HG03469 (cell line): ENCODE measurements at regions not wholly inside any gene's neighbourhood (a gene's known extent, or its start where the extent isn't known, plus 50 kb on each side); places are given as distances from the start of the nearest gene placed in this dataset.
"Not testable (repeated sequence)": the region's sequence is repeated elsewhere in the genome, so short reads cannot be mapped to it uniquely, and the experiment has no call there.

Experiments
- ATAC-seq: cut with Tn5 transposase; IDR thresholded peaks from one replicate; pipeline ENCODE4 v1.9.1; 2021; ENCODE audit warnings: mild to moderate bottlenecking, moderate library complexity, moderate number of reproducible peaks; ENCODE audit not compliant: unreplicated experiment

- ATAC-seq = no peak
Measured at GRCh38 chr21:27057997-27058396, 91.1 kb upstream of the ADAMTS5 start.

DNA sequence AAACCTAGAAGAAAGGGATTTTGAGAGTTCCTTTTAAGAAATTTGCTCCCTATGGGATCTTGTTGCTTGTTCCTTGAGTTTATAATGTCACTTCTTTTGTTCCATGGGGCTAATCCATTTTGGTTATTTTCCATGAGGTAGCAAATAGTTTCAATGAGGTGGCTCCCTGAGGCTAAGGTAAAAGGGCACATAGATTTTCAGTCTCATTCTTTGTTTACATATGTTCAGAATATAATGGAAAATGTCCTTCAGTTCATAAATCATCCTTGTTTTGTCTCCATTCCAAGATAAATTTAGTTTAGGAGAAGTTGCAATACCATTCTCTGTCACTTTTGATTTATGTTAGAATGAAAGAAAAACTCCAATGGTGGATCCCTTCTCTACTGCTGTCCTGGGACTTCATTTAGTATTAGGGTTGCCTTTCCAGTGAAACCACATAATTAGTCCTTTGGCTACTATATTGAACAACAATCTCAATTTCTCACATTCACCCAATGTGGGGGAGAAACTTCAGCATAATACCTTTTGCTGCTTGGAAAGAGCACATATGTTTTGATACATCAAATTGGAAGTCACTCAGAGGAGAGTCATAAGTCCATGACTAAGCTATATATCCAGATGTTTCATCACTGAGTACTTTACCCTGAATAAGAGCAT lies 80.9 kb upstream of the ADAMTS5 start:
- ATAC-seq = no peak

DNA sequence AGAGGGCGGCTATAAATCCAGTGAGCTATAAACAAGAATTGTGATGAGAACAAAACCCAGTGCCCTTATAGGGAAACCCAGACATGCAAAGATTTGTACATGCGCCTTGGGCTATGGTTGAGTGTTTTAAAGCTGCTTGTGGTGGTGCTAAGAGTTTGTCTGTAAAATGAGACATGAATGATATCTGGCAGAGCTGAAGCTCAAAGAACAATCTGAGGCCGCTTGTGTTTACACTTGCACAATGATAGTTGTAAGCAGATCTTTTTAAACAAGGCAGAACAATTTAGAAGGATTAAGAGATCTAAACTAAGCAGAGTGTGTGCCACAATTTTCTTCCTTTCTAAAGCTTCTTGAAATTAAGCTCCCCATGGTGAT lies 80.4 kb upstream of the ADAMTS5 start:
- ATAC-seq = no peak

- ATAC-seq = no peak
Measured at GRCh38 chr21:27045281-27045985, 78.5 kb upstream of the ADAMTS5 start.

- ATAC-seq = no peak
Measured at GRCh38 chr21:27043377-27043776, 76.5 kb upstream of the ADAMTS5 start.

- ATAC-seq = no peak
Measured at GRCh38 chr21:27040738-27041469, 74.0 kb upstream of the ADAMTS5 start.

DNA sequence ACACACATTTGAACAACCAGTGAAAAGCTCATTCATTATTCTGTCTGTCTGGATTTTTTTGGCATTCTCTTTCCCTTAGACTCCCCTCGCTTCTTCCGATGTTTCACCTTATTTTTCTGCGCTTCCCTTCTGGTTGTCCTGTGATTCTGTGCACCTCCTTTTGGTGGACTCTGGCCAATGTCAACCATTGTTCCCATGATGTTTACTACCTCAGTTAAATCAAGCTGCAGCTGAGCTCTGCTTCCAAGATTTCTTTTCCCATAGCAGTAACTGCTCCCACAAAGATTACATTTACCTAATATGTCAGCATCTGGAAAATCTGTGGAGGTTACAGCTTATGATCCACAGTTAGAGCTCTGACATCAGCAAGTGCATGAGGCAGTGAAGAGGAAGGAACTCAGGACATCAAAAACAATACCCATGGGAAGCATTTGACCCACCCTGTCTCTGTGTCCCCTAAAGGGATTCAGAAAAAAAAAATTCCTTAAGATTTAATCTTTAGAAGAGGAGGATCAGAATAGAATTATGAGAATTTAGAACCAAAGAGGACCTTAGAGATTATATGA lies 69.9 kb upstream of the ADAMTS5 start:
- ATAC-seq = no peak

DNA sequence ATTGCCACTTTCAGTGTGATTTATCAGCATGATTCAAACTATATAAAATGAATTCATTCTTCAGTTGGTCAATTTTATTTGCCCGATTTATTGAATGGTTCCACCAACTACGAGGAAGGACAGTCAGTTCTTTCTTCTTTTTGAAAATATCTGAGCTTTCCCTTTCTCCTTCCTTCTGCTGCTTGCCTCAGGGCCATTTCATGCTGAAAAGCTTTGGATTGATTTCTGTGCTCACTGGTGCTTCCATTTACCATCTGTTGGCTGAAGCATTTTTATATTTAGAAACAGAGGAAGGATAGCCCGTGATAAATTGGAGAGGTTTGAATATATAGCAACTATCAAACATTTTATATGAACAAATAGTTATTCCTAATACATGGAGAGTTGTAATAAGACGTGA lies 68.9 kb upstream of the ADAMTS5 start:
- no peak for ATAC-seq

DNA sequence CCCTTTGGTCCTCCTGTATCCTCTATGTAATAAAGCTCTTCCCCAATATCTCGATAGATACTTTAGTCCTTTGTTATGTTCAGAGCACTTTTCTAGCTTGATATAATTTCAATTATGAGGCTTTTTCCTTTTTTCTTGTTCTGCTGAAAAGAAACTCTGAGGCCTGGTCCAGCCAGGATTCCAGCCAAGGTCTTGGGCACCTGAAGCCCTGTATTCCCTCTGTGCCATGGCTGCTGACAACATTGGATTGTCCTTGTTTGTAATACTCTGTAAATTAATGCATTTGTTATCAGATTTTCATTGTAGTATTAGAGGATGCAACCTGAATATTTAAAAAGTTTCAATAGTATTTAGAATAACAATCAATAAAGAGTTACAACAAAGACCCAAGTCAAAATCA lies 67.9 kb upstream of the ADAMTS5 start:
- ATAC-seq = no peak

- ATAC-seq = no peak
Measured at GRCh38 chr21:27033471-27033870, 66.6 kb upstream of the ADAMTS5 start.

- ATAC-seq = no peak
Measured at GRCh38 chr21:27026501-27026900, 59.6 kb upstream of the ADAMTS5 start.

DNA sequence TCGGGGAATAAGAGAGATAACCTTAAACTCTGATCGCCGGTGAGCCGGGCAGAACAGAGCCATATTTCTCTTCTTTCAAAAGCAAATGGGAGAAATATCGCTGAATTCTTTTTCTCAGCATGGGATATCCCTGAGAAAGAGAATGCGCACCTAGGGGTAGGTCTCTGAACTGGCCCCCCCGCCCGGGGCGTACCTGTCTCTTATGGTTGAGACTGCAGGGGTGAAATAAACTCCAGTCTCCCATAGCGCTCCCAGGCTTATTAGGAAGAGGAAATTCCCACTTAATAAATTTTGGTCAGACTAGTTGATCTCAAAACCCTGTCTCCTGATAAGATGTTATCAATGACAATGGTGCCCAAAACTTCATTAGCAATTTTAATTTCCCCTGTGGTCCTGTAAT lies 58.8 kb upstream of the ADAMTS5 start:
- not testable (repeated sequence) for ATAC-seq

GRCh38 chr21:27024971-27025370 lies 58.1 kb upstream of the ADAMTS5 start:
- ATAC-seq = no peak

DNA sequence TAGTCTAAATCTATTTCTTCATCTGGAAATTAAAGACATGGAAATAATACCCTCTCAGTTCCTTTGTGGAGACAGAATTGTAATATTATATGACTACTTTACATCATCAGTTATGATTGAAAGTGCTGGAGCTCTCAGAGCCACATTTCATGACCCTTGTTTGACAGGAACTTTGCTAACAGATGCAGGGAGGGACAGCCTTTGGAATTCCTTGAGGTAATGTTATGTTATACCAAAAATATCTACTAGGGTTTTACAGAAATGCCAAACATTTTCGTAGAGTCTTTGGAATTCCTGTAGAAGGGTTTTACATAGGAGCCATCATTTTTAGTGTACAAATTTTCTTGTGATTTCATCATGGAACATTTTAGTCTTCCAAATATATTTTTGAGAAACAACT lies 57.4 kb upstream of the ADAMTS5 start:
- no peak for ATAC-seq

DNA sequence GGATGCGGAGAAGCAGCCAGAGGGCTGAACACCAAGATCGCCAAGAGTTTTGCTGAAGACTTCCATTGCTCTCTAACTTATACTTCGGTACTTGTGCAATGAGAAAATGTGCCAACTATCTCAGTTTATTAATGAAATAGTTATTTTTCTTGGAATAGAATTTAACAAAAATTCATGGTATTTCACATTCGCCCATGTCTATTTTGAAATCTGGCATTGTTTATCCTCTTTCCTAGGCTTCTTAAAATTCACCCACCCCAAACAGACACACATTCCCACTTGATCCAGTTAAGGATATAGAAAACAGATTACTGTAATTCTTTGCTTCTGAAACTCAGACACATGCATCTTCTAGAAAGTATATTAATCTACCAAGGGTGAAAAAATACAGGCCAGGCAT lies 56.3 kb upstream of the ADAMTS5 start:
- no peak for ATAC-seq

GRCh38 chr21:27021801-27022200 lies 54.9 kb upstream of the ADAMTS5 start:
- no peak for ATAC-seq

DNA sequence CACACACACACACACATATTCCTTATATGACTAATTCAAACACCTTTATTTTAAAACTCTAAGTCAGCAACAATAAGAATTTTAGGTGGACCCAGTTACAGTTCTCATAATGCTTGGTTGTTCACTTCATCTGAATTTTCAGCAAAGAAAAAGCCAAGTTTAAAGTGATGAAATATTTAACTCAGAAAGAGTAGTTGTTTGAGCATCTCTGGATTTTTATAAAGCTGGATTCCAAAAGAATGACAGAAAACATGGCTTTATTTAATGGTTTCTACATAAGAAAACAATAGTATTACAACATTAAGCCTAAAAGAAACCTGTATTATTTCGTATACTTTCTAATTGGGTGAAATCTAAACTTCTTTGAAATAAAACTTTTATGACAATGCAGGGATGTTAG lies 54.2 kb upstream of the ADAMTS5 start:
- ATAC-seq = no peak

GRCh38 chr21:27017246-27017645 lies 50.4 kb upstream of the ADAMTS5 start:
- ATAC-seq = no peak
